HG02852 (cell line): ENCODE measurements at regions not wholly inside any gene's neighbourhood (a gene's known extent, or its start where the extent isn't known, plus 50 kb on each side); places are given as distances from the start of the nearest gene placed in this dataset.

Experiments used
- ATAC-seq: cut with Tn5 transposase; IDR thresholded peaks from one replicate; pipeline ENCODE4 v1.9.1; 2021; ENCODE audit warnings: mild to moderate bottlenecking, moderate library complexity; ENCODE audit not compliant: unreplicated experiment

DNA sequence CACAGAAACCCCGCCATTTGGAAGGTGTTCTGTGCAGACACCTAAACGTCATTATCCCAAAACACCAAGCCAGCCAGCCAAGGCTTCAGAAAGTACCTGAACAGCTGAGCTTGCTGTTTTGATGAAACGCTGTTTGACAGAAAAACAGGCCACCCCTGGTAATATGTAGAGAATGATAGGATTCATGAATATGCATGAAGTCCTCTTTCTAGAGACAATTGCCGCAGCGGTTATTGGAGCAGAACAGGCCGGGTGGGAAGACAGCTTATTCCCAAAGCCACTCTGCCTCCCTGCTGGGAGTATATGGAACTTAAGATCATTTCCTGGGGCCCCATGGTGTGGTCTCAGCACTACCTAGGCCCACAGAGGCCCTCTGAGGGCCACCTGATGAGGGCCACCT, 229.5 kb downstream of the UQCRFS1 start:
- no peak for ATAC-seq

- no peak for ATAC-seq
Observed at GRCh38 chr19:28981994-28982393, 231.0 kb downstream of the UQCRFS1 start.

GRCh38 chr19:28981518-28981917, 231.4 kb downstream of the UQCRFS1 start:
- no peak for ATAC-seq

GRCh38 chr19:28980236-28980868, 232.6 kb downstream of the UQCRFS1 start:
- no peak for ATAC-seq

GRCh38 chr19:28977826-28978225, 235.1 kb downstream of the UQCRFS1 start:
- ATAC-seq: no peak

- ATAC-seq: no peak
Observed at GRCh38 chr19:28972058-28972852, 240.7 kb downstream of the UQCRFS1 start.

DNA sequence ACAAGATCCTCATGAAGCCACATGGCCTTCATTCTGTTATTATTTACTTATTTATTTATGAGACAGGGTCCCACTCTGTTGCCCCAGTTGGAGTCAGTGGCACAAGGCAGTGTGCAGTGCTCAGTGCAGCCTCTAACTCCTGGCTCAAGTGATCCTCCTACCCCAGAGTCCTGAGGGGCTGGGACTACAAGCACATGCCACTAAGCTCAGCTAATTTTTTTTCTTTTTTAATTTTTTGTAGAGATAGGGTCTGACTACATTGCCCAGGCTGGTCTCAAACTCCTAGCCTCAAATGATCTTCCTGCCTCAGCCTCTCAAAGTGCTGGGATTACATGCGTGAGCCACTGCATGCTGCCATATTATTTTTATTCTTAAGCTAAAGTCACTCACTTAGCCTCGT, 241.4 kb downstream of the UQCRFS1 start:
- ATAC-seq: no peak

- no peak for ATAC-seq
Observed at GRCh38 chr19:28971049-28971448, 241.9 kb downstream of the UQCRFS1 start.

DNA sequence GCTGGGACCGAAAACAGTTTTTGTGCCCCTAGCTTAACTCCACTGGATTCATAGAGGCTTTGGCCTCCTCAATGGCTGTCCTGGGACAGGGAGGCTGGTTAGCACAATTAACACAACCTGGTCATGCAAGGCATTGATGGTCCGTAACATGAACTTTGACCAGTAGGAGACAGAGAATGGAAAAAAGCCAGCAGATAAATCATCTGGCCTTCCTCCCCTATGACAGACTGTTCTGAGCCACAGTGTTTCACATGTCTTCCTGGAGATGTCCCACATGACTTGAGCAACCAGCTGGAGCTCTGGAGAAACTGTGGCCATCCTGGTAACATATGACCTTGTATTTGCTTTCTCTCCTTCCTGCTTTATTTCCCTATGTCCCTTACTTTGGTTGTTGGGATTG, 244.2 kb downstream of the UQCRFS1 start:
- ATAC-seq: no peak

DNA sequence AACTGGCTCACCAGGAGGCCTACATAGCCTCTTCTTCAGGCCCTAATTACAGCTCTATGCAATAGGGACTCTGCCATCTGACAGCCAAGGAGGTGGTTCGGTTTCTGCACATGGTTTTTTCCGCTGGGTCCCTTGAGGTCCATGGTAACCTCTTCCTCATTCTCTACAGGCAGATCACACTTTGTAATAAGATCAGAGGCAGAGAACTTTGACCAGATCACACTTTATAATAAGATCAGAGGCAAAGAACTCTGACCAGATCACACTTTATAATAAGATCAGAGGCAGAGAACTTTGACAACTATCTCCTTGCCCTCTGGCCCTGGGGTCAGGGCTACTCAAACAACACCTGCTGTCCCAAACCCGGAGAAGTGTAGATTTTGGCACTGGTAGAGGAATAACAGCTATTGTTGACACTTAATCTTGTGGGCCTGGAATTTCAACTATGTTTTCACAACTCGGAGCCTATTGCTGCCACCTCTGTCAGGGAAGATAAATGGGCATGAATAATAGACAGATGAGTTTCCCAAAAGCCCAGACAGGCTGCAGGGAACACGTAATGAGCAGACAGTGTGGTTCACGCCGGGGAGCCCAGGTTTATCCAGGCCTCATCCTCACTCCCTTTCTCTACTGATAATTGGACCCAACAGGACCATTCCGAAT, 246.1 kb downstream of the UQCRFS1 start:
- no peak for ATAC-seq

DNA sequence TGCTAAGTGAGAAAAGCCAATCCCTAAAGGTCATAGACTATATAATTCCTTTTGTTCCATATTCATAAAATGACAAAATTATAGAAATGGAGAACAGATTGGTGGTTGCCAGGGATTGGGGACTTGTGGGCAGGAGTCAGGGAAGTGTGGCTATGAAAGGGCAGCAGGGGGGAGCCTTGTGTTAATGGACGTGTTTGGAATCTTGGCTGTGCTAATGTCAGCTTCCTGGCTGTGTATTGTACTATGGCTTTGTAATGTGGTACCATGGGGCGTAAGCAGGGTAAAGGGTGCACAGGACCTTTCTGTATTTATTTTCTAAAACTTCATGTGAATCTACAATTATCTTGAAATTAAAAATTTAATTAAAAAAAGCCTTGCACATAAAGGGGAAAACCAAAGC, 248.5 kb downstream of the UQCRFS1 start:
- ATAC-seq: no peak

DNA sequence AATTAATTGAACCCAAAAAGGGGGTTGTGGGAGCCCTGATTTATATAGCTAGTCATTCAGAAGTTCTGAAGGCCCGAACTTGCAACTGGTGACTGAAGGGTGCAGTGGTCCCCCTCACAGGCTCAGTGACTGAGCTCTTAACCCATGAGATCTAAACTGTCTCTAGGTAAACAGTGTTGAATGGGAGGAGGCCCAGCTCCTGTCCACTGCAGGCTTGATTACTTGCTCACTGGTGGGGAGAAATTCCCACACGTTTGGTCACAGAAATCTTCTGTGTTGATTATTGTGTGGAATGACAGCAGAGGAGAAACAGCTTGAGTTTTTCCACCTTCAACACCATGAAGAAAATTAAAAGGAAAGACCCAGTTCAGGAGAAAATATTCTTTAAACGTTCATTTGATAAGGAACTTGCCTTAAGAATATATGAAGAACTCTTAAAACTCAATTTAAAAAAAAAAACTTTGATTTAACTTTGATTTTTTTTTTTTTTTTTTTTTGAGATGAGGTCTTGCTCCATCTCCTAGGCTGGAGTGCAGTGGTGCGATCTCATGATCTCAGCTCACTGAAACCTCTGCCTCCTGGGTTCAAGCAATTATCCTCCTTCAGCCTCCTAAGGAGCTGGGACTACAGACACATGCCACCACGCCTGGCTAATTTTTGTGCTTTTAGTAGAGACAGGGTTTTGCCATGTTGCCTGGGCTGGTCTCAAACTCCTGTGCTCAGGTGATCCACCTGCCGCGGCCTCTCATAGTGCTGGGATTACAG, 249.3 kb downstream of the UQCRFS1 start:
- ATAC-seq: no peak

DNA sequence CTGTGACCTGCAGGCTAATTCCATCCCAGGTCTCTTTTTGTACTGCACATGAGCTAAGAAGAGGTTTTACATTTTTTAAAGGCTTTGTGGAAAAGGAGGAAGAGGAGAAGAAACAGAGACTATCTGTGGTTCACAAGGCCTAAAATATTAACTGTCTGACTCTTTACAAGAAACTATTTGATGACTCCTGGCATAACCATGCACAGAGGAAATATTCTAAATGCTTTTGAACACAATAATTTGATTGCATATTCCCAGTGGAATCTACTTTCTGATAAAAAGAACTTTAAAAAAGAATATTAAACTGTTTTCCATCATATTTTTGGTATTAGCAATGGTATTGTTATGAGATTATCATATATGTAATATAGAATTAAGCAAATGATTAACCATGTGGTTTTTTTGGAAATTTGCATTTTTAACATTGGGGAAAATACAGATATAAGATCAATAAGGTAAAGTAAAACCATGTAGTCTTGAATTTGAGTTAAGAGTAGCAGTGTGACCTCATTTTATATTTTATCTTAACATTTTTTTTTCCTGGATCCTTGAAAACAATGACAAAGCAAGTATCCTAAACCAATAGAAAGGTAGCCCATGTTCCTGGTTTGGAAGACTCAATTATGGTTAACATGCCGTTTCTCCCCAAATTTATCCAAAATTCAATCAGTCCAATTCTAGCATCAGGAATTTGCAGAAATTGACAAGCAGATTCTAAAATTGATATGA, 251.0 kb downstream of the UQCRFS1 start:
- ATAC-seq: no peak

DNA sequence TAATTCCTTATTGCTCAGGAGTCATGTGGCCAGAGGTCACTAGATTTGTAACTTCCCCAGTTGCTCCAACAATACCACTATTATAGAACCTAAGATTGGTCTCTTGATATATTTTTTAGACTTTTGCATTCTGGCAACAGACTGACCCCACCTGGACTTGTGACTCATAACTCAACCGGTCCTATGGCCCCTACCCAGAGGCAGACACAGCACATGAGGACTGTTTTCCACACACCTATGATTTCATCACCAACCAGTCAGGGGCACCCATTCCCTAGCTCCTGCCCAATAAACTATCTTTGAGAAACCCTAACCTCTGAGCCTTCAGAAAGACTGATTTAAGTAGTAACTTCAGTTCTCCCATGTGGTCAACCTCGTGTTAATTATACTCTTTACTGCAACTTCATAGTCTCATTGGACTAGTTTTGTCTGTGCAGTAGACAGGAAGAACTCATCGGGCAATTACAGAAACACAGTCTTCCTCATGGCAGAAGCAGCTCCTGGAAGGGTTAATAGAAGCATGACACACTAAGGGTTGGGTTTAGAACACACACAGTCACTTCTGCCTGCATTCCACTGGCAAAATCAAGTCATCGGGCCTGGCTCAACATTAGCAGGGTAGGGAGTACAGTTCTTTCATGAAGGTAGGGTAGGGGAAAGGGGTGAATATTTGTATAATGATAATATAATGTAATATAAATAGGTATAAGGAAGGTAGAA, 251.8 kb downstream of the UQCRFS1 start:
- ATAC-seq: no peak

DNA sequence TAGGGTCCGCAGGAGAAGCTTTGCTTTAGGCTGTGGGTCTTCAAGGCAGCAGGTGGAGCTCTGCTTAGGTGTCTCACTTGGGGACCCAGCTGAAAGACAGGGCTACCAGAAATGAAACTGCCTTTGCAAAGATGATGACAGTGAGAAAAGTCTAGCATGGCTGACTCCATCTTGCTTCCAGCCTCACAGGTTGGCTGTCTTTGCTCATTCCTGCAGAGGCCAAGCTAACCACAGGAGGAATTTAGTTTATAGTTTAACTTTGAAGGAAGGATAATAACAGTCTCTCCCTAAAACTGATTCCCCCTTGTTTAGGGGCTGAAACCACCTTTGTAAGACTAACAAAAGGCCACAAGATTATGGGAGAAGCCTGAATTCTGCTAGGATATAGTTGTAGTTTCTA, 252.4 kb downstream of the UQCRFS1 start:
- no peak for ATAC-seq

DNA sequence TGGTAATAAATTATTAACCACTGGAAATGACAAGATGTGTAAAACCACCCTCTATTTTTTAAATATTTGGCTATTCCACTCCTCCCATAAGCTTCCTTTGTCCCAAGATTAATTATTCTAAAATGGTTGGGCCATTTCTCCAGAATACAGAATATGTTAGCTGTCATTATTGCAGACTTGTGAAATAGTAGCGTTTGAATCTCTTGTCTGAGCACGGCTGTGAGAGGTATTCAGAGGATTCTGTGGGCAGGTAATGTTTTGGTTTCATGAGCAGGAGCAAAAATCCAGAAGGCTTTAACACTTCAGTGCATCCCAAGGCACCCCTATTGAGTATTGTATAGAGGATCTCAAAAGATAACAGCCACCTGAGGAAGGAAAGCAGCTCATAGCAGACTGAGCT, 256.0 kb downstream of the UQCRFS1 start:
- no peak for ATAC-seq

DNA sequence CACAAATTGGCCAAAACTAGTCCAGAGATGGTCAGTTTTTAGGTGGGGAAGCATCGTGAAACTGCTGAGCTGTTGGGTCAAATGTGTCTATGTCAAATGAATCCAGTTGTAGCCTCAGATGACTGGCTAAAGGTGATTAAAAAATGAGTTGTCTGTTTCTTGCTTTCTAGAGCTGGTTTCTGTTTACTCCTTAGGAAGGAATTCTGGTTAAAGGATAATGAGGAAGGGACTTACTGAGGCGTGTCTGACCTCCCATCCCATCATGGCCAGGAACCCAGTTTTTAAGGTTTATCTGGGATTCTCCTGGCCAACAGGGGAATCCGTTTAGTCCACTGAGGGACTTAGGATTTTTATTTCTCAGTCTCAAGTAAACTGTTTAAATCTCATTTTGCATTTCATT, 256.5 kb downstream of the UQCRFS1 start:
- ATAC-seq: no peak

DNA sequence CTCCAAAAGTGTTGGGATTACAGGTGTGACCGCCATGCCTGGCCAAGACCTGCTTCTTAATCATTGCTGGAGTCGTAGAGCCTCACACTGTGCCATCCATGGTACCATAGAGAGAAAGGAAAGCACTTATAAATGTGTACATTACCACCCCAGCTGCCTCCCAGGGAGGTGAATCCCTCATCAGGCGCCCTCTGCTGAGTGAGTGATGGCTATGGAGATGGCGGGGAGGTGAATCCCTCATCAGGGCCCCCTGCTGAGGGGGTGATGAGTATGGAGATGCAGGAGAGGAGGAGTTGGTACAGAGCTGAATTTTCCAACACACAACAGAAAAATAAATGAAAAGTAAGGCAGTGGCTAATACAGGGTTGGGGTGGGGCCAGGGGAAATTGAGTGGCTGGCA, 263.4 kb downstream of the UQCRFS1 start:
- ATAC-seq: no peak

- ATAC-seq: no peak
Observed at GRCh38 chr19:28949027-28949426, 263.9 kb downstream of the UQCRFS1 start.

- ATAC-seq: no peak
Observed at GRCh38 chr19:28948566-28948965, 264.4 kb downstream of the UQCRFS1 start.
